ENCODE measurements at regions not wholly inside any gene's neighbourhood (a gene's known extent, or its start where the extent isn't known, plus 50 kb on each side); places are given as distances from the start of the nearest gene placed in this dataset.

- no peak for TF ChIP-seq POLR2AphosphoS5 (IDR thresholded peaks at IDR 0.05; ENCODE audit: borderline replicate concordance, low read depth, low read length)
- TF ChIP-seq EZH2 (IDR thresholded peaks at IDR 0.05) = no peak
Observed at GRCh38 chr16:48911700-48912099, 301.7 kb upstream of the N4BP1 start.
